ELF-1 (cell line): ENCODE measurements at regions not wholly inside any gene's neighbourhood (a gene's known extent, or its start where the extent isn't known, plus 50 kb on each side); places are given as distances from the start of the nearest gene placed in this dataset.

Experiments
- DNase-seq: peaks from one replicate; pipeline ENCODE4 v3.0.0-alpha.2; 2016; ENCODE audit warnings: low read depth, low spot score

GRCh38 chr1:199736646-199737045 is 290.9 kb upstream of the NR5A2 start:
- DNase-seq, result no peak

GRCh38 chr1:199741586-199741985 is 285.9 kb upstream of the NR5A2 start:
- DNase-seq, result no peak

- DNase-seq, result no peak
Observed at GRCh38 chr1:199742547-199742946, 285.0 kb upstream of the NR5A2 start.

GRCh38 chr1:199743227-199743626 is 284.3 kb upstream of the NR5A2 start:
- DNase-seq, result no peak

- DNase-seq, result no peak
Observed at GRCh38 chr1:199746666-199747384, 280.7 kb upstream of the NR5A2 start.

GRCh38 chr1:199747984-199748383 is 279.5 kb upstream of the NR5A2 start:
- DNase-seq, result peak; percentile 69

GRCh38 chr1:199751506-199751905 is 276.0 kb upstream of the NR5A2 start:
- no peak for DNase-seq

- DNase-seq, result no peak
Observed at GRCh38 chr1:199751962-199752687, 275.4 kb upstream of the NR5A2 start.

GRCh38 chr1:199752688-199753027 is 274.9 kb upstream of the NR5A2 start:
- DNase-seq, result no peak

- DNase-seq, result no peak
Observed at GRCh38 chr1:199753513-199753912, 274.0 kb upstream of the NR5A2 start.

- DNase-seq, result no peak
Observed at GRCh38 chr1:199756066-199756465, 271.4 kb upstream of the NR5A2 start.

GRCh38 chr1:199758626-199759255 is 268.8 kb upstream of the NR5A2 start:
- DNase-seq, result no peak

- no peak for DNase-seq
Observed at GRCh38 chr1:199759268-199759730, 268.2 kb upstream of the NR5A2 start.

- DNase-seq, result no peak
Observed at GRCh38 chr1:199762572-199762971, 264.9 kb upstream of the NR5A2 start.

GRCh38 chr1:199766218-199766792 is 261.2 kb upstream of the NR5A2 start:
- DNase-seq, result no peak

GRCh38 chr1:199767700-199768099 is 259.8 kb upstream of the NR5A2 start:
- no peak for DNase-seq

- no peak for DNase-seq
Observed at GRCh38 chr1:199774433-199775089, 252.9 kb upstream of the NR5A2 start.

- no peak for DNase-seq
Observed at GRCh38 chr1:199776768-199777497, 250.6 kb upstream of the NR5A2 start.

- no peak for DNase-seq
Observed at GRCh38 chr1:199778324-199778955, 249.1 kb upstream of the NR5A2 start.

GRCh38 chr1:199780091-199780490 is 247.4 kb upstream of the NR5A2 start:
- no peak for DNase-seq
